ENCODE measurements at regions not wholly inside any gene's neighbourhood (a gene's known extent, or its start where the extent isn't known, plus 50 kb on each side); places are given as distances from the start of the nearest gene placed in this dataset.

DNA sequence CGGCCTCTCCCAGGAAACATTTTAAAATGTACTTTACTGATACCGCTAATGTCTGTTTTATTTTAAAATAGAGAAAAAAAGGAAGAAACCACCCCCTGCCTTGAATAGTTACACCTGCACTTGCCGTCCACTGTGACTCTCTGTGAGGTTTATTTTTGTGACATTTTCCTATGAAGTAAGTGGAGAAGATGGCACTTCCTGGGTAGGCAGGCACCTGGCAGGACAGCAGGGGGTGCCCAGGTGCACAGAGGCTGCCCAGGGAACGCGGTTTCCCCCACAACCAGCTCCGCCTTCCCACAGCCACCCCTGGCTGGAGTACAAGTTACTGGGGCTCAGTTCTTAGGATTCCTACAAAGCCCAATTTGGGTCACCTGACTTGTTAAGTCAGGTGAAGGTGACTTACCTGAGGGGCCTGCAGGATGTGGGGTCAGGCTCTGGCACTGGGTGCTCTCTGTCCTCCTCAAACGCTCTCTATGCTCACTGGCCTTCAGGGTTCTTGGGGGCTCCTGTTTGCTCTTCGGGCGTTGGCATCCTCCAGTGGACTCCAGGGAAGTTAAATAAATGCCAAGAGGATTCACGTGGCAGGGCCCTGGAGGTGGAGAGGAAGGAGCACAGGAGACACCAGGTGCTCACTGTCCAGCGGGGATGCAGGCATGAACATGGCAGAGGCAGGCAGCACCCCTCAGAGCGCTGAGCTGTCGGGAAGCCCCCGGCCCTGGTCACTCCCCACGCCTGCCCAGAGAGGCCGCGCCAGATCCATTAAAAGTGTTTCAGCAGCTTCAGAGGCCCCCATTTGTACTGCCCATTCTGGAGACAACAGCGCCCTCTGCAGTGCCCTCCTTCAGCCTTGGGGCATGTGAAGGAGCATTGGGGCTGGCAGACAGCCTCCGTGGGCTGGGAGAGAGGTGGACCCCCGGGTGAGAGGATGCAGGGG is 1021.2 kb downstream of the TBC1D22A start:
- no peak overlapping the region for H3K4me3 ChIP-seq (ENCODE audit: low read depth, low read length)
- DNase-seq (ENCODE audit: low read depth): no peak
- no peak for TF ChIP-seq CTCF (conservative IDR thresholded peaks at IDR 0.05; ENCODE audit: low read depth, low read length)

GRCh38 chr22:47782328-47783075 is 1020.1 kb downstream of the TBC1D22A start:
- TF ChIP-seq CTCF (conservative IDR thresholded peaks at IDR 0.05; ENCODE audit: low read depth, low read length): no peak
- no peak for DNase-seq (ENCODE audit: low read depth)
- no peak overlapping the region for H3K4me3 ChIP-seq (ENCODE audit: low read depth, low read length)

DNA sequence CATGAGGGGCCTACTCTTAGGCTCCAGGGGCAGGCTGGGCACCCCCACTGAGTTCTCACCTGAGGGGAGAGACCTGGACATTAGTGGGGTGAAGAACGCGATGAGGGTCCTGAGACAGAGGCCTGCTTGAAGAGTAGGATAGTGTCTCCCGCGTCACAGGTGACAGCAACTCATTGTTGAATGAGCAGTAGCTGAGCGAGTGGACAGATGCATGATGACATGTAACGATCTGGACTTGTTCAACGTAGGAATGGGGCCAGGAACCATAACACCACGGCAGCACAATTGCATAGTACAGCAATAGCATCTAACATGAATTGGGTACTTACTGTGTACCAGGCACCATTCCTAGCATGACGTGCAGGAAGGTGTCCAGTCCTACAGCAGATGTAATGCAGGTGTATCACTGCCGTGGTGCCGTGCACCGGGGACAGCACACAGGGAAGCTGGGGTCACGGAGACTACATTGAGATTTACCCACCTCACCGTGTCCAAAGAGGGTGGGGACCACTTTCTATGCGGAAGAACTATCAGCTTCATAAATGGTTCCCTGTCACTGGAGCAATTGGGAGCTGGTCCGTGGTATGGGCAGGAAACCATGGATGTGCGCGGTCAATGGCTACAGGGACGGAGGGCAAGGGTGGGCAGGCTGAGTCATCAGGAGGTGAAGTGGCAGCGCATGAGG is 1019.1 kb downstream of the TBC1D22A start:
- TF ChIP-seq CTCF (conservative IDR thresholded peaks at IDR 0.05; ENCODE audit: low read depth, low read length): no peak
- DNase-seq (ENCODE audit: low read depth): no peak
- H3K4me3 ChIP-seq (ENCODE audit: low read depth, low read length): no peak overlapping the region

GRCh38 chr22:47781024-47781423 is 1018.6 kb downstream of the TBC1D22A start:
- H3K4me3 ChIP-seq (ENCODE audit: low read depth, low read length): no peak overlapping the region
- no peak for DNase-seq (ENCODE audit: low read depth)
- no peak for TF ChIP-seq CTCF (conservative IDR thresholded peaks at IDR 0.05; ENCODE audit: low read depth, low read length)

DNA sequence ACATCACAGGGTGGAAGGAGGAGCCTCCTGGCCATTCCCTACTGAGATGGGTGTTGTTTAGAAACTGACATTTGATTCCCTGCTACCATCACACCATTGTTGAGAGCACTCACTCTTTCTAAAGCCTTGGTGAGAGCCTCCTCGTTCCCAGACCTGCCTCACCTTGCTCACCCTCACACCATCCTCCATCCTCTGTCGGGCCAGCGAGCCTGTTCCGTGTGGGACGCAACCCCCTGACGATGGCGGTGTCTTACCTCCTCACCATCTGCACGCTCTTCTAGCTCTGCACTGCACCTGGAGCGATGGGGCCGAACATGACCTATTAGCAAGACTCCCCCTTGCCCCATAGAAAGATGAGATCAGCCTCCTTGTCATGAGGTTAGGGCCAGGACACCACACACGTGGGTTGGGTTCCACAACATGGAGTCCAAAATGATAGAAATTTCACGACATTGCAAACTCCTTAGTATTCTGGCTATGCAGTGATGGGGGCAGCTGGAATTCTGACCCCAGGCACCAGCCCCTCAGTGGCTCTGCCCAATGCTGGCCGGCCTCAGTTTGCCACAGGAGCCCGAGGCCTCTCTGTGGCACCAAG is 1017.9 kb downstream of the TBC1D22A start:
- no peak overlapping the region for H3K4me3 ChIP-seq (ENCODE audit: low read depth, low read length)
- TF ChIP-seq CTCF (conservative IDR thresholded peaks at IDR 0.05; ENCODE audit: low read depth, low read length): no peak
- no peak for DNase-seq (ENCODE audit: low read depth)

GRCh38 chr22:47779474-47779873 is 1017.0 kb downstream of the TBC1D22A start:
- DNase-seq (ENCODE audit: low read depth): no peak
- H3K4me3 ChIP-seq (ENCODE audit: low read depth, low read length): no peak overlapping the region
- TF ChIP-seq CTCF (conservative IDR thresholded peaks at IDR 0.05; ENCODE audit: low read depth, low read length): no peak
